Fibroblast of villous mesenchyme (primary cell): ENCODE measurements at regions not wholly inside any gene's neighbourhood (a gene's known extent, or its start where the extent isn't known, plus 50 kb on each side); places are given as distances from the start of the nearest gene placed in this dataset.

ENCODE experiments used
- DNase-seq: peaks from one replicate; pipeline ENCODE4 v3.0.0-alpha.2; 2010; ENCODE audit warnings: low read depth
- H3K4me3 ChIP-seq: 2 replicates; pipeline ENCODE4 v1.5.1; 2011; ENCODE audit warnings: low read depth, mild to moderate bottlenecking, low read length
- CTCF ChIP-seq: IDR thresholded peaks from 2 replicates; pipeline ENCODE4 v1.5.1; 2012; ENCODE audit warnings: low read depth, mild to moderate bottlenecking, low read length; ENCODE audit not compliant: insufficient read depth

GRCh38 chr14:82414853-82415539 is 881.3 kb upstream of the SEL1L start:
- no peak overlapping the region for H3K4me3 ChIP-seq
- TF ChIP-seq CTCF, result no peak

GRCh38 chr14:82419933-82420332 is 886.3 kb upstream of the SEL1L start:
- H3K4me3 ChIP-seq, result no peak overlapping the region
- no peak for TF ChIP-seq CTCF
- no peak for DNase-seq

More at GRCh38 chr14:82414853-82415539, 881.3 kb upstream of the SEL1L start:
- DNase-seq, result no peak

GRCh38 chr14:82420871-82421270 is 887.2 kb upstream of the SEL1L start:
- no peak for TF ChIP-seq CTCF
- no peak for DNase-seq

GRCh38 chr14:82421286-82421685 is 887.6 kb upstream of the SEL1L start:
- no peak overlapping the region for H3K4me3 ChIP-seq
- no peak for TF ChIP-seq CTCF
- no peak for DNase-seq

More at GRCh38 chr14:82420871-82421270, 887.2 kb upstream of the SEL1L start:
- H3K4me3 ChIP-seq, result no peak overlapping the region

- DNase-seq, result no peak
- TF ChIP-seq CTCF, result no peak
- H3K4me3 ChIP-seq, result no peak overlapping the region
Observed at GRCh38 chr14:82422230-82422629, 888.6 kb upstream of the SEL1L start.

GRCh38 chr14:82425261-82425660 is 891.6 kb upstream of the SEL1L start:
- TF ChIP-seq CTCF, result no peak
- H3K4me3 ChIP-seq, result no peak overlapping the region
- DNase-seq, result no peak

- H3K4me3 ChIP-seq, result no peak overlapping the region
- DNase-seq, result no peak
- TF ChIP-seq CTCF, result no peak
Observed at GRCh38 chr14:82431031-82431430, 897.4 kb upstream of the SEL1L start.
